Stomach (tissue), 4 donors: ENCODE measurements at regions not wholly inside any gene's neighbourhood (a gene's known extent, or its start where the extent isn't known, plus 50 kb on each side); places are given as distances from the start of the nearest gene placed in this dataset.

ENCODE experiments used
- CTCF ChIP-seq, 7 experiments: fragments of 450-650 bp in 4 of 7; fragments of 200-600 bp in 3 of 7; sonication (generic) in 3 of 7; IDR thresholded peaks; one replicate each; pipeline ENCODE4 v1.5.1; 2016 to 2019; ENCODE audit warnings: antibody characterized with exemption in 7 of 7, control low read depth in 2 of 7, mild to moderate bottlenecking in 1 of 7
- EP300 ChIP-seq: sonication (generic); formaldehyde crosslinking; IDR thresholded peaks from one replicate; pipeline ENCODE4 v1.6.1; 2017; ENCODE audit warnings: antibody characterized with exemption
- POLR2A ChIP-seq, 4 donors: fragments of 450-650 bp; IDR thresholded peaks; one replicate each; pipeline ENCODE4 v1.6.1; 2016; ENCODE audit warnings: antibody characterized with exemption in 4 of 4, control low read depth in 2 of 4, mild to moderate bottlenecking in 1 of 4, moderate library complexity in 1 of 4
- POLR2AphosphoS5 ChIP-seq, 3 donors: sonication (generic); formaldehyde crosslinking; IDR thresholded peaks; one replicate each; pipeline ENCODE4 v1.6.1; 2016; ENCODE audit warnings: antibody characterized with exemption in 3 of 3

- TF ChIP-seq CTCF (IDR thresholded peaks at IDR 0.05) (no peak), EP300 (no peak), POLR2AphosphoS5 (IDR thresholded peaks at IDR 0.05) (no peak), POLR2A (IDR thresholded peaks at IDR 0.05) (no peak)
These were observed 708.4 kb upstream of the FRG1 start for GRCh38 chr4:189232274-189232673.
